Heart left ventricle (tissue), 16 donors: ENCODE measurements at regions not wholly inside any gene's neighbourhood (a gene's known extent, or its start where the extent isn't known, plus 50 kb on each side); places are given as distances from the start of the nearest gene placed in this dataset.

ENCODE experiments used
- ATAC-seq, 4 donors: fragments of 200-7000 bp; cut with Tn5 transposase; one replicate each; pipeline ENCODE4 v1.9.1; 2020 to 2022; ENCODE audit warnings: moderate library complexity in 4 of 4, mild to moderate bottlenecking in 3 of 4, moderate number of reproducible peaks in 1 of 4
- DNase-seq, 5 donors: peaks; one replicate each; pipeline ENCODE4 v3.0.0-alpha.2; 2020
- H3K27ac ChIP-seq, 12 donors: fragments of 200-600 bp; sonication (generic) in 4 of 12; one replicate each; pipeline versions ENCODE4 v1.5.0 to v1.8.0; 2016 to 2022; ENCODE audit warnings: mild to moderate bottlenecking in 2 of 12
- H3K27me3 ChIP-seq, 9 donors: fragments of 200-600 bp; sonication (generic) in 2 of 9; one replicate each; pipeline versions ENCODE4 v1.5.1 to v1.8.0; 2016 to 2022; ENCODE audit warnings: mild to moderate bottlenecking in 3 of 9
- H3K36me3 ChIP-seq, 9 donors: fragments of 200-600 bp; sonication (generic) in 2 of 9; one replicate each; pipeline versions ENCODE4 v1.5.0 to v1.8.0; 2018 to 2022; ENCODE audit warnings: mild to moderate bottlenecking in 2 of 9
- H3K4me1 ChIP-seq, 12 donors: fragments of 200-600 bp; sonication (generic) in 4 of 12; one replicate each; pipeline versions ENCODE4 v1.5.0 to v1.8.0; 2016 to 2022; ENCODE audit warnings: mild to moderate bottlenecking in 3 of 12
- H3K4me3 ChIP-seq, 12 donors: fragments of 200-600 bp; sonication (generic) in 4 of 12; one replicate each; pipeline versions ENCODE4 v1.5.0 to v1.8.0; 2017 to 2022; ENCODE audit warnings: mild to moderate bottlenecking in 9 of 12, moderate library complexity in 4 of 12
- H3K9me3 ChIP-seq, 12 donors: fragments of 200-600 bp; sonication (generic) in 4 of 12; one replicate each; pipeline versions ENCODE4 v1.5.0 to v1.8.0; 2016 to 2022; ENCODE audit warnings: mild to moderate bottlenecking in 1 of 12
- POLR2A ChIP-seq, 2 donors: fragments of 450-650 bp; IDR thresholded peaks; one replicate each; pipeline ENCODE4 v1.6.1; 2017; ENCODE audit warnings: antibody characterized with exemption in 2 of 2, mild to moderate bottlenecking in 2 of 2, moderate library complexity in 2 of 2
- WGBS, 4 donors: extraction: QIAGEN DNeasy Blood & Tissue Kit in 2 of 4; methylation state at CpG; one replicate each; pipeline versions ENCODE4 v1.1.5 to v1.1.7; 2013 to 2018; 5-methylcytosine and 5-hydroxymethylcytosine counted together
- intact Hi-C, 10 donors: fragments of 100-400 bp; cut with DNase I; formaldehyde crosslinking; loops; one replicate each; pipeline versions ENCODE4 v1.11.1 to v1.14.2; 2022
- TF ChIP-seq, protein P1 (sequence below), 12 donors: fragments of 200-600 bp; sonication (generic) in 4 of 12; IDR thresholded peaks; one replicate each; pipeline versions ENCODE4 v1.5.0 to v1.8.0; 2018 to 2022; ENCODE audit warnings: antibody characterized with exemption in 12 of 12, mild to moderate bottlenecking in 5 of 12
- donor health status: ischemic (EF 13 %, LVEDD 7.1; RV severe dilation, severe dysfunction).
- donor health status: healthy with polysubstance abuse.
- donor health status: DM: no; HTN: yes; CAD: no.
- donor health status: DM: no; HTN: no; CAD: no.
- donor health status: ischemic (EF 25% LVEDD 6.9; RV normal size, moderate dysfunction).
- donor health status: ischemic (EF 25% LVEDD 5.7; RV mildly dilated, moderate dysfunction).
- donor health status: healthy.
- donor health status: DM: yes; HTN: yes; CAD: no.
- donor health status: ischemic (EF 35%, LVEDD 5.7; RV mildly dilated, moderate dysfunction).
- donor health status: nonischemic (EF 11% LVEDD 7.7; RV severe dilation, severe dysfunction).
- donor health status: DM: yes; HTN: yes; CAD: no.
- donor health status: PGD.
- donor health status: ischemic (EF 29% LVEDD 5.4; RV normal size, mild dysfunction).
- donor health status: nonischemic (EF 23%, LVEDD 6.1; RV moderate dilation, normal function).

DNA sequence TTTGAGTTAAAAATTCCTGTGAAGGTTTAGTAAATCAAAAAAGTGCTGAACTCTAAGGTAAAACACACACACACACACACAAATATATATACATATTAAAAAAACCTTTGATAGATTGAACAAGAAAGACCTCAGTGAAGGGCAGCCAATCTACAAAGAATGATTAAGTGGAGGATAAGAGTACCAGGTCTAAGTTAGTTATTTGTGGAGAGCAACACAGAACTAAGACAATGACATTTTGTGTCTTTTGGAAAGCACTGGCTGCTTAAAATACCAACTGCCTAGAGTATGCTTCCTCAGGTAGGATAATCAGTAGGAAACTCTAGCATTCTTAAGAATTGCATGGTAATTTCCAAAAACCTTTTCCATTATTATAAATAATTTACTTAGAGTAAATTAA lies 481.4 kb upstream of the SYT4 start:
- ATAC-seq, result no peak
- Histone ChIP-seq H3K36me3 (no peaks in the 10 kb centered on the region), H3K9me3 (peaks cover 0 to 10% (median 0%) of the 10 kb centered on the region in 12 donors), H3K27ac (no peak overlapping the region), H3K4me3 (no peak overlapping the region), H3K4me1 (no peaks in the 10 kb centered on the region), H3K27me3 (no peaks in the 10 kb centered on the region)
- DNase-seq, result no peak
- intact Hi-C loops, result no loop called here
- TF ChIP-seq, protein P1, sequence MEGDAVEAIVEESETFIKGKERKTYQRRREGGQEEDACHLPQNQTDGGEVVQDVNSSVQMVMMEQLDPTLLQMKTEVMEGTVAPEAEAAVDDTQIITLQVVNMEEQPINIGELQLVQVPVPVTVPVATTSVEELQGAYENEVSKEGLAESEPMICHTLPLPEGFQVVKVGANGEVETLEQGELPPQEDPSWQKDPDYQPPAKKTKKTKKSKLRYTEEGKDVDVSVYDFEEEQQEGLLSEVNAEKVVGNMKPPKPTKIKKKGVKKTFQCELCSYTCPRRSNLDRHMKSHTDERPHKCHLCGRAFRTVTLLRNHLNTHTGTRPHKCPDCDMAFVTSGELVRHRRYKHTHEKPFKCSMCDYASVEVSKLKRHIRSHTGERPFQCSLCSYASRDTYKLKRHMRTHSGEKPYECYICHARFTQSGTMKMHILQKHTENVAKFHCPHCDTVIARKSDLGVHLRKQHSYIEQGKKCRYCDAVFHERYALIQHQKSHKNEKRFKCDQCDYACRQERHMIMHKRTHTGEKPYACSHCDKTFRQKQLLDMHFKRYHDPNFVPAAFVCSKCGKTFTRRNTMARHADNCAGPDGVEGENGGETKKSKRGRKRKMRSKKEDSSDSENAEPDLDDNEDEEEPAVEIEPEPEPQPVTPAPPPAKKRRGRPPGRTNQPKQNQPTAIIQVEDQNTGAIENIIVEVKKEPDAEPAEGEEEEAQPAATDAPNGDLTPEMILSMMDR (IDR thresholded peaks at IDR 0.05), result no peak
- no peak for TF ChIP-seq POLR2A (IDR thresholded peaks at IDR 0.05)

DNA sequence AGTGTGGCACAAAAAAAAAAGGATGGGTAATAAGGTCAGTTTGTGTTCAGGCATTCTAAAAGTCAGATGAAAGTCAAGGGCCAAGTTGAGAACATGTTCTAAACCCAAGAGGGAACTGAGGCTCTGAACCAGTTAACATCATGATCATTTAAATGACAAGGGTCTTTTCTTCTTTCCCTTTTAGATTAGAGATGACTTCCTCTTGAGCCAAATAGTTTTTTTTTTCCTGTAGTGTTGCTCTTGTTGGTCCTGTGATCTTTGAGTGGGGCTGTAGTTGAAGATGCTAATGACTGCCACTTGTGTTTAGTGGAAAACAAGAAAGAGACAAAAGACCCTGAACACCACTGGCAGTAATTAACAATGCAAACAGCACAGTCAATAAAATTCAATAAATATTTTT lies 482.7 kb upstream of the SYT4 start:
- H3K4me1 ChIP-seq, result no peaks in the 10 kb centered on the region
- DNase-seq (no peak), ATAC-seq (no peak)
- H3K9me3 ChIP-seq, result peaks cover 0 to 12% (median 2%) of the 10 kb centered on the region in 12 donors
- H3K27ac ChIP-seq, result no peak overlapping the region
- no peak overlapping the region for H3K4me3 ChIP-seq
- no peaks in the 10 kb centered on the region for H3K27me3 ChIP-seq
- intact Hi-C loops, result no loop called here
- H3K36me3 ChIP-seq, result no peaks in the 10 kb centered on the region
- TF ChIP-seq, protein P1 (IDR thresholded peaks at IDR 0.05), result no peak
- no peak for TF ChIP-seq POLR2A (IDR thresholded peaks at IDR 0.05)

DNA sequence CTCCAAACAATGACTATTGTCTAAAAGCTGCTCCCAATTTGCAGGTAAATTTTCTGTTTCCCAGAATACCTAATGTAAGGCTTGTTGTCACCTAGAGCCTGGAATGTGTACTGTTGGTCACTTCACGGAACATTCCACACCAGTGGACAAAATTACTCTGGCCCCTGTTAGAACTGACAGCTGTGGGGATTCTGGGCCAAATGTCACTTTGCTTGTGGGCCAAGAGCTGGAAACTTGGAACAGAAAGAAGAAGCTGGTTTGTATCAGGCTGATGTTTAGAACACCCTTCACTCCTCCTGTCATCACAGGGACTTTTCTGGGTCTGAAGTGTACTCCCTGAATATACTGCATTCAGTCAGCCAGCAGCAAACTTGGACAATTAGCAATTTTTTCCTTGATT lies 495.6 kb upstream of the SYT4 start:
- no peak for TF ChIP-seq POLR2A (IDR thresholded peaks at IDR 0.05)
- TF ChIP-seq, protein P1 (IDR thresholded peaks at IDR 0.05), result peak in 6 of 12 donors; percentile 18 to 44 (median 24)
- intact Hi-C loops, result loop anchor here in 1 of 10 donors (10.0 kb wide), 1 partner anchor 552 kb away; no protein-coding TSS in a partner anchor
- Histone ChIP-seq H3K27me3 (no peaks in the 10 kb centered on the region), H3K27ac (peak overlapping the region in 4 of 12 donors; percentile 3 to 43 (median 16)), H3K4me1 (peaks cover 0 to 15% (median 8%) of the 10 kb centered on the region in 12 donors), H3K36me3 (no peaks in the 10 kb centered on the region), H3K9me3 (peaks cover 0 to 19% (median 0%) of the 10 kb centered on the region in 12 donors), H3K4me3 (no peak overlapping the region)
- ATAC-seq, result peak; percentile 96 to 99 (median 98)
- 13 to 31% (median 21%) methylated on average over 1 of the region's 1 CpG for WGBS, 4 donors
- peak; percentile 38 to 77 (median 67) for DNase-seq

DNA sequence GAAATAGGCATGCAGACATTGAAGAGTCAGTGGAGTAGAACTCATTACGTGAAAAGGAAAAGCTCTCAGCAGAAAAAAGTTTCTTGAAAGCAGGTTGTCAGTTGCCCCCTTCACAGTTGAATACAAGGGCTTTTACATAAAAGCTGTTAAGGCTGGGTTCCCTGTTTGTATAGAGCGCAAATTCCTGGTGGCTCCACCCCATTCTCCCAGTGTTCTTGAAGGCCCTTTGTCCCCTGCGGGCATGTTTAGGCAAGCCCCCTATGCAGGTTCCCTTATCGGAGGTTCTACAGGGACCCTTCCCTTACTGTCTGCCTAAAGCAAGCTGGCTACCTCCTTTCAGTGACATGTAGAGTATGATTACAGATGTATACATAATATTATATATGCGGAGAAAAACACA lies 497.2 kb upstream of the SYT4 start:
- peaks cover 0 to 15% (median 8%) of the 10 kb centered on the region in 12 donors for H3K4me1 ChIP-seq
- intact Hi-C loops, result loop anchor here in 1 of 10 donors (10.0 kb wide), 1 partner anchor 550 kb away; no protein-coding TSS in a partner anchor
- no peak for ATAC-seq
- H3K9me3 ChIP-seq, result peaks cover 0 to 10% (median 0%) of the 10 kb centered on the region in 12 donors
- DNase-seq, result no peak
- TF ChIP-seq POLR2A (IDR thresholded peaks at IDR 0.05), result no peak
- TF ChIP-seq, protein P1 (IDR thresholded peaks at IDR 0.05), result no peak
- H3K36me3 ChIP-seq, result no peaks in the 10 kb centered on the region
- no peak overlapping the region for H3K27ac ChIP-seq
- no peaks in the 10 kb centered on the region for H3K27me3 ChIP-seq
- H3K4me3 ChIP-seq, result no peak overlapping the region
- WGBS, 4 donors, result 91 to 94% (median 94%) methylated on average over 5 of the region's 5 CpGs
